NCI-H146 (cell line): ENCODE measurements at regions not wholly inside any gene's neighbourhood (a gene's known extent, or its start where the extent isn't known, plus 50 kb on each side); places are given as distances from the start of the nearest gene placed in this dataset.
A peak's percentile ranks its signal among the peaks of the same experiment; 100 is the strongest.

ENCODE experiments used
- DNase-seq: peaks from one replicate; lab custom pipeline; 2025; lab: John Stamatoyannopoulos, UW

DNA sequence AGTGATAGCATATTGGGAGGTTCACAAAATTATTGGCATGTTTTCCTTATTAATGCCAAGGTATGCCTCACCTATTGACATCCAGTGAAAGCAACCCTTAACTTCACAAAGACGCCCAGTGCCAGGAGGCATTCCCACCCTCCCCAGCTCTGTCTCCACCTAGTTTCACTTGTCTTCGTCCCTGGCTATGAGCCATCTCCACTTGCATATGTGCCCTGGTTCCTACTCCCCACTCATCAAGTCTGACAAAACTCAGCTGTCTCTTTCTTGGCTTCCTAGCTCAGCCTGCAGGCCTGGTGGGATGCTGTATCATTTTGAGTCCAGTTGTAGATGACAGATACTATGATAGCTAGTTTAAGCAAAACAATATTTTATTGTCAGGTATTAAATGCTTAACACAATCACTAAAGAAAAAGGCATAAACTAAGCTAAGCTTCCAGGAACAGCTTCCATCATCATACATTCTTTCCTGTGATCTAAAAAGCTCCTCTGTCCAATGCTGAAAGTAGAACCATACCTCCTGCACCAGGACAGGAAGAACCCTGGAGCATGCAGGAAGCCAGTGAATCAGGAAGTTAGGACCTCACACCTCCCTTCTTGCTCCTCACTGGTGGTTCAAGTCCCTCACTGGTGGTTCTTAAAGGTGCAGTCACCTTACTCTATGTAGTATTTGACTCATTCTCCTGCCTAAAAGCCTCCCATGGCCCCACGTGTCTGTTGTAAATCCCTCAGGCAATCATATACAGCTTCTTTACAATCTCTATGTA lies 410.3 kb upstream of the RASGEF1B start:
- DNase-seq: no peak

- DNase-seq: no peak
Measured at GRCh38 chr4:81876106-81876505, 404.4 kb upstream of the RASGEF1B start.

- DNase-seq: no peak
Measured at GRCh38 chr4:81874661-81875515, 403.2 kb upstream of the RASGEF1B start.

DNA sequence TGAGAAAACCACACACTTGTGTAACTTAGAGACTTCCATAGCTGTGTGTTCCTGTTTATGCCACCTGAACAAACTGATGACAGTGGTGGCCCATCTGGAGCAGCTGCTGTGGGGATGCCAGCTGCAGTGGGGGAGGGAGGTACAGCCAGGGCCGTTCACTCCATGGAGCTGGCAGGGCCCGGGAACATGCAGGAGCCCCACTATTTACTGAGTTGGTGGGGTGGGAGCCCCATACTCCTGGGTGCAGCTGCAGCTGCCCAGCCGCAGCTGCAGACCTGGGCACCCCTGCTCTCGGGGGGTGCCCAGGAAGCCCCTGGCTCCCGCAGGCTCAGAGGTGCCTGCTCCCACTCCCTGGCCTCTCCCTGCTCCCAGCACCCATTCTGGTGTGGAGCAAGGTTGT lies 398.6 kb upstream of the RASGEF1B start:
- DNase-seq: no peak

DNA sequence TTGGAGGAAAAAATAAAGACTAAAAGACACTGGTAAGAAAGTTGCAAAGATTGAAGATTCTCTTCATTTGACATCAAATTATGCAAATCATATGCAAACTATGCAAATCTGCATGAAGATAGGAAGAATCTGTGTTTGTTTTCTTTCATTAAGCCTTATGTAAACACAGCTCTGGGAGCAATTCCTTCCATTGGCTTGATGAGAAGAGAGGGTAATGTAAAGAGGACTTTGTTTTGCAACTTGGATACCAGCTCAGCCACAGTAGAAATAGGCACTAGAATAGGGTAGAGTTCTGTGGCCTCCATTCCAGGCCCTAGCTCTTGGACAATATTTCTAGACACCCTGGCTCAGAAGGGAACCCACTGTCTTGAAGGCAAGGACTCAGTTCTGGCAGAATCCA lies 388.4 kb upstream of the RASGEF1B start:
- DNase-seq: no peak

GRCh38 chr4:81854406-81854805 lies 382.7 kb upstream of the RASGEF1B start:
- no peak for DNase-seq

DNA sequence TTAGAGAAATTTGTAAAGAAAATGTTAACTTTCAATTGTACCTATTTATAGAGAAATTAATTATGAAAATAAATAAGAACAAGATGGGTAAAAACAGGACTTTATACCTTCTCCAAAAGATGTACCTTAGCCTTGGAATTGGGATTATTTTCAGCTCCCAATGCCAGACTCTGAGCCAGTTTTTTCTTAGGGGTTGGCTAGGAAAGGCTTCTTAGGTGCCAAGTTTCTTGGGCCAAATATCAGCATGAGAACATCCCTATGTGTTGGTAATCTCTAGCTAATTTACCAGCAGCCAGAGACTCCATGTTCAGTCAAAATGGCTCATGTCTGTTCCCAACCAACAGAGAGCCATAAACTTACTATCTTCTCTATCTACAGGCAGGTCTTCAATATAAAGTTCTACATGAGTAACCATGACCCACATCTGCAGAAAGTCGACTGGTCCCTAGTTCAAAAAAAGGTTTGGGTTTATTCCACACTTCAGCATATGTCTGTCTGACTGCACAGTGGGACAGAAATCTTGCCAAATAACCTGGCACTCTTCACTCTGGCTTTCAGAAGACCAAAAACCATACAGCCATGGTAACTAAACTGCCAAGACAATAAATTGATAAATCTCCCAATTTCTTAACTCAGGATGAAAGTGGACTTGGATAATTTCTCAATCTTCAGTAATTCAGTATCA lies 380.5 kb upstream of the RASGEF1B start:
- DNase-seq: no peak

DNA sequence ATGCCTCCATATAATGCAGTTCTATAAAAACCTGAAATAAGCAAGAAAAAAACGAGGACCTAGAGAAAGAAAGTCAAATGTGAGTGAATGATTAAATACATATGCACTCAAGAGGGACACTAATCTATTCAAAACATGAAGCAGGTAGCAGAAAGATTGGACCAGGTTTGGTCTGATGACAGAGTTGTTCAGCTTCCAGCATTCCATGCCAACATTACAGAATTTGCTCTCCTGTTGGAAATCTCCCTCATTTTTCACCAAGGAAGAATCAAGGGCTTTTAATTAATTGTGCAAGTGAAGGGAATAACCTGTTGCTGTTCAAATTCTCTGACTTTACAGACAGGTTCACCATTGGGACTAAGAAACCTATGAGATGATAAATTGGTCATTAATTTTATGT lies 379.0 kb upstream of the RASGEF1B start:
- no peak for DNase-seq

DNA sequence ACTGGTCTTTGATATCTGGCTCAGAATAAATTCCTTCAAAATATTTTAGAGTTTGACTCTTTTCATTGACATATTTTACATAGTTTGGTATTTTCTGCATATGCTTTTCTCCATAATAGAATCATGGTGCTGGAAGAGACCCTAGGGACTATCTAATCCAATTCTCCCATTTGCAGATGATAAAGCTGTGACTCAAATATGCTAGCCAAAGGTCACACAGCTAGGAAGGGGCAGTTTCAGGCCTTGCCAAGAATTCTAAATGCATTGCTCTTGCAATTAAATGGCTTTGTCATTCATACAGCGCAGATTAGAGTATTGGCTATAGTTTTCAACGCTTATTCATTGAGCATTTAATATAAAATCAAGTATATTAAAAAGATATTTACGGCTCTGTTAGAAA lies 374.1 kb upstream of the RASGEF1B start:
- no peak for DNase-seq

GRCh38 chr4:81845273-81845672 lies 373.6 kb upstream of the RASGEF1B start:
- DNase-seq: no peak

- peak; percentile 84 for DNase-seq
Measured at GRCh38 chr4:81844717-81845116, 373.0 kb upstream of the RASGEF1B start.

DNA sequence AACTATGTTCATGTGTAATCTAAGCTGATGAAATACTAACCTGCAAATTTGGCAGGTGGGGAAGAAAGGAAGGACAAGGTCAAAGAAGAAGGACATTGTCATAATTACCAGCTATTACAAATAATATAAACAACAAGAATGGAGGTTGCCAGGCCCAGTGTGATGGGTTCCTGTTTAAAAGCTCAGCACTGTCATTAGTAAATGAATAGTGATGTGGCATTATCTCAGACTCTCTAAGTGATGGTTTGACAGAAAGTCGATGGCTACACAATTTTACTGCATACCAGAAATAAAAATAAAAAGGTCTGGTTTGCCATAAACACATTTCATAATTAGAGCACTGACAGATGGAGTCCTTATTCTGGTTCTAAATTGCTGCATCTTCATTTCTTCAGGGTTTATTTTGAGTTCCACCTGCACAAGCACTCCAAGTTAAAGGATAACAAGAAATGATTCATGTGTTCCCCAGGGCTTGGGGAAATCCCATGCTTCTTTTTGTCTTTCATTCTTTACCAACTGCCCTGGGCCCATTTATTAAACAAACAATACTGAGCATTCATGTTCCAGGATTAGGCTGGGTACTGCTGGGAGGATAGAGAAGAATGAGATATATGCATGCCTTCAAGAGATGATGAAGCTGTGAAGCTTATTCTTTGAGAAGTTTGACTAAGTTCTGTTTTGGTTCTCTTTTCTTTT lies 367.8 kb upstream of the RASGEF1B start:
- DNase-seq: peak; percentile 96

DNA sequence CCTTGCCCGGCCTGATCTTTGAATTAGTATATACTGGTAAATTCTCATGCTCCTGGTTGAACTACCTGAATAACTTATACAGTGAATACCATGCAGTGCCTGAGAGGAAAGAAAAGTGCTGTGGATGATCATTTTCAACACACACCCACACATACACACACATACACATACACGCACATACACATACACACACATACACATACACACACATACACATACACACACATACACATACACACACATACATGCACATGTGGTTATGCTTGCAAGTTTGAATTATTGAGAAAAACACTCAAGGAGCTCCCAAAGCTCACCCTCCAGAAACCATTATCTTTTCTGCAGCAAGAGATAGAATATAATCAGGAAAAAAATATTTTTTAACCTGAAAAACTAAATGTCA lies 366.9 kb upstream of the RASGEF1B start:
- DNase-seq: no peak

DNA sequence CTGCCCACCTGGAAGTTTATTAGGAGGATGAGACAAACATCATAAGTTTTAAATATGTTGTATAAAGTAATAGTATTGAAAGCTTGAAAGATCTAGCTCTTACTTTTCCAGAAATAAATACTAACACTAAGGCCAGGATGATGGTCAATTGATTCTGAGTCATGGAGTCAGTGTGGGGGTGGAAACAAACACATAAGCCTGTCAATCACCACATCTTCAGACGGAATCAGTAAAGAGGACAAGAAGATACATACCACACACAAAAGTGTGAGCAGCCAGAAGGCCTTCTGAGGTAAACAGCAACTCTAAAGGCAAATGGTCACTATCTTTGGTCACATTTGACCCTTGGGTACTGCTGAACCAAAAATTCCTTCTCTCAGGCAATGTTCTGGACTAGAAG lies 365.0 kb upstream of the RASGEF1B start:
- no peak for DNase-seq

DNA sequence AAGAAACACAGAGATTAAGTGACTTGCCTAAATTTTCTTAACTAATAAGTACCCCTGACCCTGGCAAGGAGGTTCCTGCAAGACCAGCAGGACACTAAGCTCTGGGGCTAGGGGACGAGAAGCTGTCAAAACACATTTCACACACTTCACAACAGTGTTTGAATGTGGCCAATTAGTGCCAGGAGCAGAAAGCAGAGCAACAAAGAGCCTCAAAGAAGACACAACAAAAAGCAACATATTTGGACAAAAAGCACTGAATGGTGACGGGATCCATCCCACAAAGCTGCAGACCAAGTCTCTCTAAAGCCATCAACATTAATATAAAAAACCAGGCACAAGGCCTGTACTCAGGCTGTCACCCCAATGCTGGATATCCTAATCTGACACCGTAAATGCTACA lies 361.9 kb upstream of the RASGEF1B start:
- DNase-seq: no peak

DNA sequence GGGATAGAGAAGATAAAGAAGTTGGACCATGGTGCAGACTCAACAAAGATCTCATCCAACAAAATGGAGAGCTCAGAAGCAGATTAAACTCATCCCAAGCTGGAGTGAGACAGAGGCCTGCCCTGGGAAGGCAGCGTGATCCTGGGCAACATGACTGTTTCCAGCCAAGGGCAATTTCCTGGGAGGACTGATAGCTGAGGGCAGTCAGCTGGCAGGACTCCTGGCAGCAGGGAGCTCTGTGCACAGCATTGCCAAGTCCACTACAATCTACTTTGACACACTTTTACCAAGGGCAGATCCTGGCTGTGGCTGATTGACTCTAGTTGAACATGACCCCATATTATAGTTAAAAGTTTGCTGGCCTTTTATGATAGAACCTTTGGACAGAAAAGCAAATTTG lies 357.3 kb upstream of the RASGEF1B start:
- DNase-seq: no peak

DNA sequence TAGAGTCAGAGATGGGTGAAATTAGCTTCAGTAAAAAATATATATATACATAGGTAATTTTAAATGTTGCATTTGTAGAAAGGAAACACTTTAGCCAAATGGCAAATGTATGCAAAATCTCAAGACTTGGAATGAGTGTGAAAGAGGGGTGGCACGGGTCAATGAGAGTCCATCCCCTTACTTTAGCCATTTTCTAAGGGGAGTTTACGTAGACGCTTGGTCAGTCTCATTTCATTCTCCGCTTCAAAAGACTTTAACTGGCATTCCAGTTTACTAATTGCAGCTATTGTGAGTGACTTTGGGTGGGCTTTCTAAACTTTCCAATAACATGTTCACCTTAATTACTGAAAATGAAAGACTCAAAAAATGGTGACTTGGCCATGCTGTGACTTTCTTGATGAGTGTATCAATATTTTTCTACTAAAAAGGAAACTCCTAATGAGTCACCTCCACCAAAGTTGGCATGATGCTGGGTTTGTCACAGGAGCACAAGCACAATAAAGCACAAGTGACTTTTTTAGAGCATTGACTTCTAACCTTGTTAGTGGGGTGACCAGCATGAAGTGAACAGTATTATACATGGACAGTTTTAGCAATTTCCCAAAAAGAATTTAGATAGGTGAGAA lies 356.0 kb upstream of the RASGEF1B start:
- DNase-seq: no peak

- DNase-seq: no peak
Measured at GRCh38 chr4:81826817-81827424, 355.2 kb upstream of the RASGEF1B start.

- no peak for DNase-seq
Measured at GRCh38 chr4:81826335-81826734, 354.6 kb upstream of the RASGEF1B start.

GRCh38 chr4:81818385-81818920 lies 346.7 kb upstream of the RASGEF1B start:
- peak; percentile 52 for DNase-seq
